ENCODE measurements at regions not wholly inside any gene's neighbourhood (a gene's known extent, or its start where the extent isn't known, plus 50 kb on each side); places are given as distances from the start of the nearest gene placed in this dataset.

DNA sequence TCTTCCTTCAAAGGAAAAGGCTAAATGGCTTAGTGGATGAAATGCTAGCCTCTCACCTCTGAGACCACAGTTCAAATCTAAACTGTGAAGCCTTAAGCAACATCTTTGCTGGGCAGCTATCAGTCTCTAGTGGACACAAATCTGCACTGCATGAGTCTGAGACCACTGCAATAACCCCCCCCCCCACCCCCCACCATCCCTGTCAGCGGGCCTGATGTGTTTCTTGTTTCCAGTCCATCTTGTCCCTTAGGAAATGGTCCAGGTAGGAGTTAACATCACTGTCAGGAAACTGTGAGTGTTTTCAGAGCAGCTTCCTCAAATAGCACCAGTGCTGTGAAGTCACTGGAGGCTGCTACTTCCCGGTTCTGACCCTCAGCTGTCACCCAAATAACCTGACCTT is 140.6 kb upstream of the TMCO5A start:
- in situ Hi-C loops (cut with MboI; ENCODE audit: low pct_ligation_motif_present in 1 of 4, low pct_unique_long_range_greater_than_20kb in 1 of 4, low sequenced_read_pairs in 3 of 4) (no loop called here), intact Hi-C loops (cut with DNase I; ENCODE audit: low total_unique reads) (no loop called here)
- no peak overlapping the region for H3K4me3 ChIP-seq
- H3K4me1 ChIP-seq, result no peaks in the 10 kb centered on the region
- no peak for TF ChIP-seq POLR2AphosphoS5 (IDR thresholded peaks at IDR 0.05)
- no peaks in the 10 kb centered on the region for H3K27me3 ChIP-seq
- no peaks in the 10 kb centered on the region for H3K9me3 ChIP-seq
- no peak overlapping the region for H3K27ac ChIP-seq
- H3K36me3 ChIP-seq, result no peaks in the 10 kb centered on the region
- no peak for DNase-seq
- WGBS, 2 donors (ENCODE audit: low coverage in 1 of 2), result 13% methylated on average over 2 of the region's 2 CpGs; no CpG with 5 or more reads in 1 of the 2 donors

DNA sequence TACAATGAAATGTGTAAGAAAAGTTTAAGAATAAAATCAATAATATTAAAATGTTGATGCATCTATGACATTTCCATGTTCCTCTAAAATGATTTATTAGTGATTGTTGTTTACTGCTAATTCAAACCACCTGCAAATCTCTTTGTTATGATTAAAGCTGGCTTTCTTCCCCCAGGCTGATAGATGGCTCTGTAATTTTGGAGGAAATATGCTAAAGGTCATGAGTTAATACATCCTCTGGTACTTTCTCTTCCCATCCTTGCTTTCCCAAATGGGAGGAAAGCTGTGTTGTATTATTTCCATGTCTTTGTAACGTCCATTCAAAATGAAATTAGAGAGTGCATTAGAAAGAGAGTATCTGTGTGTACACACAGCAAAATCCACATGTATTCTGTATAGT is 139.5 kb upstream of the TMCO5A start:
- Histone ChIP-seq H3K27ac (no peak overlapping the region), H3K4me3 (no peak overlapping the region), H3K9me3 (no peaks in the 10 kb centered on the region), H3K36me3 (no peaks in the 10 kb centered on the region), H3K4me1 (no peaks in the 10 kb centered on the region), H3K27me3 (no peaks in the 10 kb centered on the region)
- DNase-seq, result no peak
- in situ Hi-C loops (cut with MboI; ENCODE audit: low pct_ligation_motif_present in 1 of 4, low pct_unique_long_range_greater_than_20kb in 1 of 4, low sequenced_read_pairs in 3 of 4), result no loop called here
- 26 to 33% methylated on average over 1 of the region's 1 CpG for WGBS, 2 donors (ENCODE audit: low coverage in 1 of 2)
- TF ChIP-seq POLR2AphosphoS5 (IDR thresholded peaks at IDR 0.05) (no peak), EP300 (IDR thresholded peaks at IDR 0.05; ENCODE audit: low read depth) (no peak), POLR2A (IDR thresholded peaks at IDR 0.05) (no peak), CTCF (IDR thresholded peaks at IDR 0.05) (no peak)
- intact Hi-C loops (cut with DNase I; ENCODE audit: low total_unique reads), result no loop called here

GRCh38 chr15:37801529-37801928 is 132.9 kb upstream of the TMCO5A start:
- no peaks in the 10 kb centered on the region for H3K27me3 ChIP-seq
- DNase-seq, result no peak
- in situ Hi-C loops (cut with MboI; ENCODE audit: low pct_ligation_motif_present in 1 of 4, low pct_unique_long_range_greater_than_20kb in 1 of 4, low sequenced_read_pairs in 3 of 4), result no loop called here
- H3K9me3 ChIP-seq, result no peaks in the 10 kb centered on the region
- intact Hi-C loops (cut with DNase I; ENCODE audit: low total_unique reads), result no loop called here
- no peak for TF ChIP-seq POLR2A (IDR thresholded peaks at IDR 0.05)
- WGBS, 2 donors (ENCODE audit: low coverage in 1 of 2), result 49 to 79% methylated on average over 1 to 3 of the region's 3 CpGs
- H3K4me3 ChIP-seq, result no peak overlapping the region
- H3K4me1 ChIP-seq, result no peaks in the 10 kb centered on the region
- no peaks in the 10 kb centered on the region for H3K36me3 ChIP-seq
- no peak overlapping the region for H3K27ac ChIP-seq

- Histone ChIP-seq H3K9me3 (no peaks in the 10 kb centered on the region), H3K4me3 (no peak overlapping the region), H3K36me3 (no peaks in the 10 kb centered on the region), H3K27ac (no peak overlapping the region), H3K4me1 (no peaks in the 10 kb centered on the region), H3K27me3 (no peaks in the 10 kb centered on the region)
- WGBS, 2 donors (ENCODE audit: low coverage in 1 of 2), result 50 to 59% methylated on average over 1 of the region's 1 CpG
- TF ChIP-seq CTCF (IDR thresholded peaks at IDR 0.05), result no peak
- TF ChIP-seq EP300 (IDR thresholded peaks at IDR 0.05; ENCODE audit: low read depth), result no peak
- TF ChIP-seq POLR2A (IDR thresholded peaks at IDR 0.05), result no peak
- TF ChIP-seq POLR2AphosphoS5 (IDR thresholded peaks at IDR 0.05), result no peak
- intact Hi-C loops (cut with DNase I; ENCODE audit: low total_unique reads) (no loop called here), in situ Hi-C loops (cut with MboI; ENCODE audit: low pct_ligation_motif_present in 1 of 4, low pct_unique_long_range_greater_than_20kb in 1 of 4, low sequenced_read_pairs in 3 of 4) (no loop called here)
- DNase-seq, result no peak
These were observed 127.6 kb upstream of the TMCO5A start for GRCh38 chr15:37806808-37807207.

DNA sequence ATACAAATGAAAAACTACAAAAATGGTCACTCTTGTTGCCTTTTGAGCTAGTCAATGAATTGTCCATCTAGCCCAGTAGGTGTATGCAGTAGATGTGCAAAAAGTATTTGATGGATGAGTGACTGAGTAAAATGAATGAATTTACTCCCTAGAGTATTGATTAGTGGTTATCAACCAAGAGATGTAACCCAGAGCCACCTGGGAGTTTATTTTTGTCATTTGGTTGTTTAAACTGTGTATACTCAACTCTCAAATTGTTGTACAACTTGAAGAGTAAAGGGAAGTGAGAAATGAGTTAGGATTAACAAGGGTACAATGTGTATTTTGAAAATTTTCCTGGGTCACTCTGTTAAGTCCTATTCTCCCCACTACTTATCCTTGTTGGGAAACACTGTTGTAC is 124.1 kb upstream of the TMCO5A start:
- intact Hi-C loops (cut with DNase I; ENCODE audit: low total_unique reads), result no loop called here

More for the DNA sequence above, 124.1 kb upstream of the TMCO5A start:
- no peak for DNase-seq
- Histone ChIP-seq H3K9me3 (no peaks in the 10 kb centered on the region), H3K36me3 (no peaks in the 10 kb centered on the region), H3K27me3 (no peaks in the 10 kb centered on the region), H3K4me1 (no peaks in the 10 kb centered on the region), H3K4me3 (no peak overlapping the region), H3K27ac (no peak overlapping the region)
- TF ChIP-seq EP300 (IDR thresholded peaks at IDR 0.05; ENCODE audit: low read depth) (no peak), POLR2A (IDR thresholded peaks at IDR 0.05) (no peak), POLR2AphosphoS5 (IDR thresholded peaks at IDR 0.05) (no peak), CTCF (IDR thresholded peaks at IDR 0.05) (no peak)
- in situ Hi-C loops (cut with MboI; ENCODE audit: low pct_ligation_motif_present in 1 of 4, low pct_unique_long_range_greater_than_20kb in 1 of 4, low sequenced_read_pairs in 3 of 4), result no loop called here
